ENCODE measurements at regions not wholly inside any gene's neighbourhood (a gene's known extent, or its start where the extent isn't known, plus 50 kb on each side); places are given as distances from the start of the nearest gene placed in this dataset.

- H3K9me3 ChIP-seq: no peaks in the 10 kb centered on the region
- no peak overlapping the region for H3K27ac ChIP-seq
- no peaks in the 10 kb centered on the region for H3K4me1 ChIP-seq
- no peak for DNase-seq
- H3K27me3 ChIP-seq: no peaks in the 10 kb centered on the region
- no peaks in the 10 kb centered on the region for H3K36me3 ChIP-seq
- H3K9ac ChIP-seq (ENCODE audit: low read depth in 2 of 2, low read length in 2 of 2): no peak overlapping the region
- H3K4me3 ChIP-seq: no peak overlapping the region
- intact Hi-C loops (cut with DNase I): no loop called here
- TF ChIP-seq, protein P1, sequence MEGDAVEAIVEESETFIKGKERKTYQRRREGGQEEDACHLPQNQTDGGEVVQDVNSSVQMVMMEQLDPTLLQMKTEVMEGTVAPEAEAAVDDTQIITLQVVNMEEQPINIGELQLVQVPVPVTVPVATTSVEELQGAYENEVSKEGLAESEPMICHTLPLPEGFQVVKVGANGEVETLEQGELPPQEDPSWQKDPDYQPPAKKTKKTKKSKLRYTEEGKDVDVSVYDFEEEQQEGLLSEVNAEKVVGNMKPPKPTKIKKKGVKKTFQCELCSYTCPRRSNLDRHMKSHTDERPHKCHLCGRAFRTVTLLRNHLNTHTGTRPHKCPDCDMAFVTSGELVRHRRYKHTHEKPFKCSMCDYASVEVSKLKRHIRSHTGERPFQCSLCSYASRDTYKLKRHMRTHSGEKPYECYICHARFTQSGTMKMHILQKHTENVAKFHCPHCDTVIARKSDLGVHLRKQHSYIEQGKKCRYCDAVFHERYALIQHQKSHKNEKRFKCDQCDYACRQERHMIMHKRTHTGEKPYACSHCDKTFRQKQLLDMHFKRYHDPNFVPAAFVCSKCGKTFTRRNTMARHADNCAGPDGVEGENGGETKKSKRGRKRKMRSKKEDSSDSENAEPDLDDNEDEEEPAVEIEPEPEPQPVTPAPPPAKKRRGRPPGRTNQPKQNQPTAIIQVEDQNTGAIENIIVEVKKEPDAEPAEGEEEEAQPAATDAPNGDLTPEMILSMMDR (IDR thresholded peaks at IDR 0.05): no peak
These were observed 141.2 kb upstream of the VLDLR start for GRCh38 chr9:2480255-2480837.

DNA sequence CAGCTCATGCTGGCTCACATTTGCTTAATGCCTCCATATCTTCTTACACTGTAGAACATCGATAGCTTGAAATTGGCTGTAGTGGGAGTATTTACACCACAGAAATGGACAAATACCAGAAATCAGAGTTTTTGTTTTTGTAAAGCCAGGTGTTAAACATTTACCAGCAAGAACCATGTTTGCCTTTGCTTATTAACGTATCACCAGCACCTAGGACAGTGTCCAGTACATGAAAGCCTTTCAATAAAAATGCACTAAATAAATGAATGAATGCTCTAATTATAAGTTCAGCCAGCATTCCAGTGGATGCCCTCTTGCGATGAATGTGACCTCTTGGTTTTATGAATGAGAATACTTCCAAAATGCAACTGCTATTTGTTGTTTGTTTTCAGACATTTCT, 140.4 kb upstream of the VLDLR start:
- no peaks in the 10 kb centered on the region for H3K4me1 ChIP-seq
- H3K9me3 ChIP-seq: no peaks in the 10 kb centered on the region
- H3K36me3 ChIP-seq: no peaks in the 10 kb centered on the region
- H3K4me3 ChIP-seq: no peak overlapping the region
- TF ChIP-seq, protein P1 (IDR thresholded peaks at IDR 0.05): no peak
- intact Hi-C loops (cut with DNase I): no loop called here
- no peak overlapping the region for H3K27ac ChIP-seq
- no peak overlapping the region for H3K9ac ChIP-seq (ENCODE audit: low read depth in 2 of 2, low read length in 2 of 2)
- H3K27me3 ChIP-seq: no peaks in the 10 kb centered on the region
- no peak for DNase-seq

- no peak for DNase-seq
- H3K36me3 ChIP-seq: no peaks in the 10 kb centered on the region
- no peak overlapping the region for H3K27ac ChIP-seq
- no peaks in the 10 kb centered on the region for H3K4me1 ChIP-seq
- no peaks in the 10 kb centered on the region for H3K27me3 ChIP-seq
- H3K9ac ChIP-seq (ENCODE audit: low read depth in 2 of 2, low read length in 2 of 2): no peak overlapping the region
- TF ChIP-seq, protein P1 (IDR thresholded peaks at IDR 0.05): no peak
- intact Hi-C loops (cut with DNase I): no loop called here
- H3K4me3 ChIP-seq: no peak overlapping the region
- H3K9me3 ChIP-seq: no peaks in the 10 kb centered on the region
These were observed 134.6 kb upstream of the VLDLR start for GRCh38 chr9:2486988-2487387.

DNA sequence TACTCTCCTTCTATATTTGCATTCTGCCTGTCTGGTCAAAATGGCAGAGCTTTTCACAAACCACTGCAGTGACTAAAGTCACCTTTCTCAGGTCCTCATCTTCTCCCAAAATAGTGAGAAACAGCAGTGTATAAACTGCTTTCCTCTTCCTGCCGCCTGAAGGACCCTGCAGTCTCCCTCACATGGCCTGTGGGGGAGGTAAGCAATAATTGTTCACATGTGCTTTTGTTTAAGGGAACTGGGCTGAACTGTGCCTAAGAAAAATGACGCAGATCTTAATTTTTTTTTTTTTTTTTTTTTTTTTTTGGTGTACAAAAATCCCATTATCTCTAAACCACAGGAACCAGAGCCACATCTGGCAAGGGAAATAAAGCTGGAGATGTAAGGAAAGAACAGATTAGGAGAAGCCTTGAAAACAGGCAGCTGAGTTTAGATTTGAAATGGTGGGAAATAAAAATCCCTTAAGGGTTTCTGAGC, 131.7 kb upstream of the VLDLR start:
- Histone ChIP-seq H3K36me3 (no peaks in the 10 kb centered on the region), H3K4me3 (no peak overlapping the region), H3K27me3 (no peaks in the 10 kb centered on the region), H3K9ac (ENCODE audit: low read depth in 2 of 2, low read length in 2 of 2) (no peak overlapping the region), H3K9me3 (no peaks in the 10 kb centered on the region), H3K27ac (no peak overlapping the region), H3K4me1 (no peaks in the 10 kb centered on the region)
- intact Hi-C loops (cut with DNase I): no loop called here
- TF ChIP-seq, protein P1 (IDR thresholded peaks at IDR 0.05): no peak
- DNase-seq: no peak

DNA sequence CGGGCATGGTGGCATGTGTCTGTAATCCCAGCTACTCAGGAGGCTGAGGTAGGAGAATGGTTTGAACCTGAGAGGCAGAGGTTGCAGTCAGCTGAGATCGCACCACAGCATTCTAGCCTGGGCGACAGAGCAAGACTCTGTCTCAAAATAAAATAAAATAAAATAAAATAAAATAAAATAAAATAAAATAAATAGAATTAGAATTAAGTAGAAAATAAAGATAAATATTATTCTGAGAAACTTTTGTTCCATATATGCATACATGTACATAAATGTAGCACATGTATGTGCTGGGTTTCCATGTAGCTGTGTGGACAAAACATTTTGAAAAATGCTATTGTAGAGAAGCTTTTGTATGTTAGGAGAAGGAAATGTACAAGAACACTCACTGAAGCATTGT, 129.4 kb upstream of the VLDLR start:
- Histone ChIP-seq H3K27me3 (no peaks in the 10 kb centered on the region), H3K4me1 (no peaks in the 10 kb centered on the region), H3K36me3 (no peaks in the 10 kb centered on the region), H3K4me3 (no peak overlapping the region), H3K27ac (no peak overlapping the region), H3K9ac (ENCODE audit: low read depth in 2 of 2, low read length in 2 of 2) (no peak overlapping the region), H3K9me3 (no peaks in the 10 kb centered on the region)
- intact Hi-C loops (cut with DNase I): no loop called here
- TF ChIP-seq, protein P1 (IDR thresholded peaks at IDR 0.05): no peak
- DNase-seq: no peak

Measured in colonic mucosa (tissue), 4 donors.